ENCODE measurements at regions not wholly inside any gene's neighbourhood (a gene's known extent, or its start where the extent isn't known, plus 50 kb on each side); places are given as distances from the start of the nearest gene placed in this dataset.

- Histone ChIP-seq H3K4me2 (ENCODE audit: insufficient read depth, low read length, poor library complexity, severe bottlenecking) (no peak overlapping the region), H3K27me3 (ENCODE audit: control insufficient read depth in 3 of 3, insufficient read depth in 3 of 3, low read depth in 1 of 3, low read length in 3 of 3) (peaks cover 0 to 2% (median 0%) of the 10 kb centered on the region in 3 experiments), H2BK120ac (ENCODE audit: low read depth, low read length) (no peak overlapping the region), H3K36me3 (replicated peaks in 1 of 2; ENCODE audit: control insufficient read depth in 2 of 2, insufficient read depth in 2 of 2, low read length in 2 of 2) (no peaks in the 10 kb centered on the region), H3K9me3 (replicated peaks in 1 of 2; ENCODE audit: control insufficient read depth in 2 of 2, insufficient read depth in 1 of 2, low read depth in 1 of 2, low read length in 2 of 2) (peaks cover 0 to 1% of the 10 kb centered on the region in 2 donors), H3K27ac (replicated peaks; ENCODE audit: low read length) (no peak overlapping the region), H2AFZ (ENCODE audit: low read length) (no peak overlapping the region), H3K79me1 (ENCODE audit: low read depth, low read length) (no peaks in the 10 kb centered on the region), H3K14ac (ENCODE audit: low read length) (no peak overlapping the region), H2BK5ac (ENCODE audit: low read length) (no peak overlapping the region), H4K91ac (ENCODE audit: low read depth, low read length, poor library complexity) (no peak overlapping the region), H3K4ac (ENCODE audit: low read length) (no peak overlapping the region), H3K4me1 (ENCODE audit: control insufficient read depth in 2 of 2, insufficient read depth in 1 of 2, low read depth in 1 of 2, low read length in 2 of 2) (no peaks in the 10 kb centered on the region), H3K23ac (ENCODE audit: low read depth, low read length, poor library complexity) (no peak overlapping the region), H3K9ac (ENCODE audit: low read depth, low read length, poor library complexity) (no peak overlapping the region), H3K18ac (ENCODE audit: low read length) (no peak overlapping the region), H2BK12ac (ENCODE audit: low read length) (no peak overlapping the region), H3K4me3 (ENCODE audit: low read length in 2 of 2) (no peak overlapping the region), H2BK15ac (ENCODE audit: low read length) (no peak overlapping the region), H4K8ac (ENCODE audit: low read depth, low read length) (no peak overlapping the region), H2AK5ac (ENCODE audit: low read depth, low read length) (no peak overlapping the region)
- WGBS, 2 donors (ENCODE audit: extremely low coverage in 2 of 2, insufficient read length in 2 of 2, insufficient replicate concordance in 1 of 2): no CpG with 5 or more reads among the region's 2 CpGs
- DNase-seq (ENCODE audit: low spot score): no peak
Measured at GRCh38 chr12:69015017-69015416, 82.0 kb upstream of the CPM start.

GRCh38 chr12:69015831-69016230 is 82.9 kb upstream of the CPM start:
- Histone ChIP-seq H2BK15ac (ENCODE audit: low read length) (no peak overlapping the region), H3K36me3 (replicated peaks in 1 of 2; ENCODE audit: control insufficient read depth in 2 of 2, insufficient read depth in 2 of 2, low read length in 2 of 2) (no peaks in the 10 kb centered on the region), H2AK5ac (ENCODE audit: low read depth, low read length) (no peak overlapping the region), H2BK12ac (ENCODE audit: low read length) (no peak overlapping the region), H3K27ac (replicated peaks; ENCODE audit: low read length) (no peak overlapping the region), H3K9ac (ENCODE audit: low read depth, low read length, poor library complexity) (no peak overlapping the region), H3K14ac (ENCODE audit: low read length) (no peak overlapping the region), H3K9me3 (replicated peaks in 1 of 2; ENCODE audit: control insufficient read depth in 2 of 2, insufficient read depth in 1 of 2, low read depth in 1 of 2, low read length in 2 of 2) (peaks cover 0 to 1% of the 10 kb centered on the region in 2 donors), H4K91ac (ENCODE audit: low read depth, low read length, poor library complexity) (no peak overlapping the region), H3K4me3 (ENCODE audit: low read length in 2 of 2) (no peak overlapping the region), H2BK120ac (ENCODE audit: low read depth, low read length) (no peak overlapping the region), H3K4me1 (ENCODE audit: control insufficient read depth in 2 of 2, insufficient read depth in 1 of 2, low read depth in 1 of 2, low read length in 2 of 2) (no peaks in the 10 kb centered on the region), H3K27me3 (ENCODE audit: control insufficient read depth in 3 of 3, insufficient read depth in 3 of 3, low read depth in 1 of 3, low read length in 3 of 3) (no peaks in the 10 kb centered on the region), H3K79me1 (ENCODE audit: low read depth, low read length) (no peaks in the 10 kb centered on the region), H3K18ac (ENCODE audit: low read length) (no peak overlapping the region), H2AFZ (ENCODE audit: low read length) (no peak overlapping the region), H3K23ac (ENCODE audit: low read depth, low read length, poor library complexity) (no peak overlapping the region), H2BK5ac (ENCODE audit: low read length) (no peak overlapping the region), H3K4me2 (ENCODE audit: insufficient read depth, low read length, poor library complexity, severe bottlenecking) (no peak overlapping the region), H4K8ac (ENCODE audit: low read depth, low read length) (no peak overlapping the region), H3K4ac (ENCODE audit: low read length) (no peak overlapping the region)
- DNase-seq (ENCODE audit: low spot score): no peak
- no CpG with 5 or more reads among the region's 6 CpGs for WGBS, 2 donors (ENCODE audit: extremely low coverage in 2 of 2, insufficient read length in 2 of 2, insufficient replicate concordance in 1 of 2)

- no peaks in the 10 kb centered on the region for H3K36me3 ChIP-seq (replicated peaks in 1 of 2; ENCODE audit: control insufficient read depth in 2 of 2, insufficient read depth in 2 of 2, low read length in 2 of 2)
- no peaks in the 10 kb centered on the region for H3K79me1 ChIP-seq (ENCODE audit: low read depth, low read length)
- no peak overlapping the region for H2BK120ac ChIP-seq (ENCODE audit: low read depth, low read length)
- H3K18ac ChIP-seq (ENCODE audit: low read length): no peak overlapping the region
- no peak overlapping the region for H2AK5ac ChIP-seq (ENCODE audit: low read depth, low read length)
- H2BK5ac ChIP-seq (ENCODE audit: low read length): no peak overlapping the region
- H3K14ac ChIP-seq (ENCODE audit: low read length): no peak overlapping the region
- no peak overlapping the region for H2AFZ ChIP-seq (ENCODE audit: low read length)
- H3K4me3 ChIP-seq (ENCODE audit: low read length in 2 of 2): no peak overlapping the region
- peaks cover 0 to 1% of the 10 kb centered on the region in 2 donors for H3K4me1 ChIP-seq (ENCODE audit: control insufficient read depth in 2 of 2, insufficient read depth in 1 of 2, low read depth in 1 of 2, low read length in 2 of 2)
- H3K27ac ChIP-seq (replicated peaks; ENCODE audit: low read length): no peak overlapping the region
- H4K91ac ChIP-seq (ENCODE audit: low read depth, low read length, poor library complexity): no peak overlapping the region
- H2BK15ac ChIP-seq (ENCODE audit: low read length): no peak overlapping the region
- no peak overlapping the region for H3K4me2 ChIP-seq (ENCODE audit: insufficient read depth, low read length, poor library complexity, severe bottlenecking)
- H3K9me3 ChIP-seq (replicated peaks in 1 of 2; ENCODE audit: control insufficient read depth in 2 of 2, insufficient read depth in 1 of 2, low read depth in 1 of 2, low read length in 2 of 2): no peaks in the 10 kb centered on the region
- no peak overlapping the region for H4K8ac ChIP-seq (ENCODE audit: low read depth, low read length)
- DNase-seq (ENCODE audit: low spot score): no peak
- no peaks in the 10 kb centered on the region for H3K27me3 ChIP-seq (ENCODE audit: control insufficient read depth in 3 of 3, insufficient read depth in 3 of 3, low read depth in 1 of 3, low read length in 3 of 3)
- H3K23ac ChIP-seq (ENCODE audit: low read depth, low read length, poor library complexity): no peak overlapping the region
- no peak overlapping the region for H3K4ac ChIP-seq (ENCODE audit: low read length)
- H3K9ac ChIP-seq (ENCODE audit: low read depth, low read length, poor library complexity): no peak overlapping the region
- no peak overlapping the region for H2BK12ac ChIP-seq (ENCODE audit: low read length)
Measured at GRCh38 chr12:69019082-69019481, 86.1 kb upstream of the CPM start.

- H3K36me3 ChIP-seq (replicated peaks in 1 of 2; ENCODE audit: control insufficient read depth in 2 of 2, insufficient read depth in 2 of 2, low read length in 2 of 2): no peaks in the 10 kb centered on the region
- no peak overlapping the region for H4K91ac ChIP-seq (ENCODE audit: low read depth, low read length, poor library complexity)
- no peak overlapping the region for H3K14ac ChIP-seq (ENCODE audit: low read length)
- H3K9me3 ChIP-seq (replicated peaks in 1 of 2; ENCODE audit: control insufficient read depth in 2 of 2, insufficient read depth in 1 of 2, low read depth in 1 of 2, low read length in 2 of 2): no peaks in the 10 kb centered on the region
- no peak overlapping the region for H2BK12ac ChIP-seq (ENCODE audit: low read length)
- no peak overlapping the region for H3K4me3 ChIP-seq (ENCODE audit: low read length in 2 of 2)
- H3K27me3 ChIP-seq (ENCODE audit: control insufficient read depth in 3 of 3, insufficient read depth in 3 of 3, low read depth in 1 of 3, low read length in 3 of 3): no peaks in the 10 kb centered on the region
- H2BK15ac ChIP-seq (ENCODE audit: low read length): no peak overlapping the region
- no peak overlapping the region for H3K4ac ChIP-seq (ENCODE audit: low read length)
- DNase-seq (ENCODE audit: low spot score): no peak
- H3K23ac ChIP-seq (ENCODE audit: low read depth, low read length, poor library complexity): no peak overlapping the region
- H3K27ac ChIP-seq (replicated peaks; ENCODE audit: low read length): no peak overlapping the region
- no peak overlapping the region for H2BK5ac ChIP-seq (ENCODE audit: low read length)
- no peak overlapping the region for H3K9ac ChIP-seq (ENCODE audit: low read depth, low read length, poor library complexity)
- H3K18ac ChIP-seq (ENCODE audit: low read length): no peak overlapping the region
- no peak overlapping the region for H3K4me2 ChIP-seq (ENCODE audit: insufficient read depth, low read length, poor library complexity, severe bottlenecking)
- H3K4me1 ChIP-seq (ENCODE audit: control insufficient read depth in 2 of 2, insufficient read depth in 1 of 2, low read depth in 1 of 2, low read length in 2 of 2): peaks cover 0 to 1% of the 10 kb centered on the region in 2 donors
- no peak overlapping the region for H2BK120ac ChIP-seq (ENCODE audit: low read depth, low read length)
- no peak overlapping the region for H2AFZ ChIP-seq (ENCODE audit: low read length)
- no peak overlapping the region for H4K8ac ChIP-seq (ENCODE audit: low read depth, low read length)
- H3K79me1 ChIP-seq (ENCODE audit: low read depth, low read length): no peaks in the 10 kb centered on the region
- H2AK5ac ChIP-seq (ENCODE audit: low read depth, low read length): no peak overlapping the region
Measured at GRCh38 chr12:69019910-69020309, 86.9 kb upstream of the CPM start.
